GM12878 (cell line): ENCODE measurements at regions not wholly inside any gene's neighbourhood (a gene's known extent, or its start where the extent isn't known, plus 50 kb on each side); places are given as distances from the start of the nearest gene placed in this dataset.

Experiments
- ATAC-seq: fragments of 200-7000 bp; cut with Tn5 transposase; 3 replicates; pipeline ENCODE4 v1.9.1; 2020; ENCODE audit warnings: mild to moderate bottlenecking, moderate library complexity
- BruUV-seq: library from RNA; stranded (reverse); fragments of 400-500 nt; replicated peaks from 2 replicates; lab custom pipeline; 2021; lab: Mats Ljungman, UMichigan
- CTCF ChIA-PET: fragments of 300-600 bp; sonication (Branson Sonifier 250); formaldehyde crosslinking; extraction: SDS; loops from one replicate; lab custom pipeline; 2021; ENCODE audit warnings: inconsistent platforms; lab: Yijun Ruan, JAX
- POLR2A ChIA-PET: fragments of 350-600 bp; formaldehyde crosslinking; extraction: SDS; loops from one replicate; lab custom pipeline; 2021; ENCODE audit warnings: inconsistent platforms; lab: Charles Lee
- RAD21 ChIA-PET: fragments of 300-600 bp; sonication (Branson Sonifier 250); formaldehyde crosslinking; loops from one replicate; lab custom pipeline; 2023; ENCODE audit warnings: antibody characterized with exemption; ENCODE audit not compliant: unreplicated experiment; lab: Charles Lee
- SMC1A ChIA-PET: fragments of 300-600 bp; sonication (Branson Sonifier 250); formaldehyde crosslinking; loops from one replicate; lab custom pipeline; 2023; ENCODE audit not compliant: unreplicated experiment, uncharacterized antibody; lab: Charles Lee
- DNase-seq: peaks from one replicate; pipeline ENCODE4 v3.0.0-alpha.2; 2011; ENCODE audit warnings: low read depth, low spot score
- FAIRE-seq: peaks from 3 replicates; lab custom pipeline; 2011; peaks lifted over from hg19 to GRCh38; lab: Jason Lieb, UNC
- H2AFZ ChIP-seq: 2 replicates; pipeline ENCODE4 v1.6.0; 2011; ENCODE audit warnings: low read depth, low read length, control low read depth; ENCODE audit not compliant: control insufficient read depth
- H3K27ac ChIP-seq: 2 replicates; pipeline ENCODE4 v1.5.1; 2011; ENCODE audit warnings: control low read depth; ENCODE audit not compliant: control insufficient read depth, insufficient read depth
- H3K27me3 ChIP-seq, 2 experiments: replicated peaks in 1 of 2; 2 replicates each; pipeline versions ENCODE4 v1.6.0 to v1.6.1; 2011; ENCODE audit warnings: low read length in 1 of 2; ENCODE audit not compliant: control insufficient read depth in 2 of 2, insufficient read depth in 2 of 2
- H3K36me3 ChIP-seq, 2 experiments: 2 replicates each; pipeline ENCODE4 v1.5.1; 2011; ENCODE audit warnings: low read length in 1 of 2; ENCODE audit not compliant: control insufficient read depth in 2 of 2, insufficient read depth in 2 of 2
- H3K4me1 ChIP-seq: 2 replicates; pipeline ENCODE4 v1.6.1; 2011; ENCODE audit warnings: mild to moderate bottlenecking, low read length, moderate library complexity, mixed read lengths; ENCODE audit not compliant: control insufficient read depth, insufficient read depth
- H3K4me2 ChIP-seq: 2 replicates; pipeline ENCODE4 v1.6.0; 2011; ENCODE audit warnings: control low read depth; ENCODE audit not compliant: control insufficient read depth, insufficient read depth
- H3K4me3 ChIP-seq: fragments of 200-600 bp; sonication (generic); 2 replicates; pipeline ENCODE4 v1.5.1; 2016
- H3K79me2 ChIP-seq: 2 replicates; pipeline ENCODE4 v1.6.0; 2011; ENCODE audit warnings: low read length; ENCODE audit not compliant: control insufficient read depth, insufficient read depth
- H3K9ac ChIP-seq: 2 replicates; pipeline ENCODE4 v1.8.0; 2011; ENCODE audit warnings: low read length, control low read depth, mixed read lengths; ENCODE audit not compliant: control insufficient read depth, insufficient read depth
- H3K9me3 ChIP-seq: replicated peaks from 3 replicates; pipeline ENCODE4 v1.5.1; 2011; ENCODE audit warnings: mild to moderate bottlenecking, low read length; ENCODE audit not compliant: control insufficient read depth, insufficient read depth
- H4K20me1 ChIP-seq: 2 replicates; pipeline ENCODE4 v1.6.0; 2011; ENCODE audit not compliant: control insufficient read depth, insufficient read depth
- ATF7 ChIP-seq: fragments of 450-650 bp; IDR thresholded peaks from 2 replicates; pipeline ENCODE4 v1.6.1; 2016; ENCODE audit warnings: low read depth, mild to moderate bottlenecking
- POLR2AphosphoS5 ChIP-seq: IDR thresholded peaks from 2 replicates; pipeline ENCODE4 v1.6.1; 2011; ENCODE audit warnings: mild to moderate bottlenecking, low read length, inconsistent platforms
- SIN3A ChIP-seq: IDR thresholded peaks from 2 replicates; pipeline ENCODE4 v1.6.1; 2012; ENCODE audit warnings: low read depth, low read length, improper control_type of control experiment
- SMAD5 ChIP-seq: IDR thresholded peaks from 2 replicates; pipeline ENCODE4 v1.6.1; 2016; ENCODE audit warnings: antibody characterized with exemption, low read depth
- STAT1 ChIP-seq: fragments of 450-650 bp; conservative IDR thresholded peaks from 2 replicates; pipeline ENCODE4 v1.6.1; 2014; ENCODE audit warnings: antibody characterized with exemption, mild to moderate bottlenecking
- STAT3 ChIP-seq: IDR thresholded peaks from 2 replicates; pipeline ENCODE4 v1.6.1; 2011; ENCODE audit warnings: low read depth, low read length, improper control_type of control experiment
- ZBTB33 ChIP-seq: fragments of 450-650 bp; IDR thresholded peaks from 2 replicates; pipeline ENCODE4 v1.6.1; 2017; ENCODE audit warnings: mild to moderate bottlenecking
- ZBTB40 ChIP-seq: fragments of 450-650 bp; IDR thresholded peaks from 2 replicates; pipeline ENCODE4 v1.6.1; 2016; ENCODE audit warnings: mild to moderate bottlenecking, moderate library complexity, borderline replicate concordance
- ZNF622 ChIP-seq: fragments of 450-650 bp; IDR thresholded peaks from 2 replicates; pipeline ENCODE4 v1.6.1; 2017; ENCODE audit warnings: mild to moderate bottlenecking, inconsistent platforms
- ZNF687 ChIP-seq: fragments of 450-650 bp; IDR thresholded peaks from 2 replicates; pipeline ENCODE4 v1.6.1; 2017; ENCODE audit warnings: mild to moderate bottlenecking, moderate library complexity
- ZSCAN29 ChIP-seq: fragments of 450-650 bp; IDR thresholded peaks from 2 replicates; pipeline ENCODE4 v1.6.1; 2017; ENCODE audit warnings: mild to moderate bottlenecking, moderate library complexity
- in situ Hi-C: fragments of 300-500 bp; cut with MboI; formaldehyde crosslinking; loops from 9 replicates; pipeline ENCODE4 v1.14.3; 2018; ENCODE audit warnings: mixed read lengths
- intact Hi-C: fragments of 100-400 bp; cut with micrococcal nuclease; formaldehyde crosslinking; loops from one replicate; pipeline ENCODE4 v1.14.2; 2022; ENCODE audit not compliant: unreplicated experiment

- no TSS peak for BruUV-seq
- H2AFZ ChIP-seq = no peak overlapping the region
- H3K4me1 ChIP-seq = no peaks in the 10 kb centered on the region
- no peaks in the 10 kb centered on the region; the same call in 2 of the 3 replicates for H3K9me3 ChIP-seq
- no peaks in the 10 kb centered on the region for H3K79me2 ChIP-seq
- ATAC-seq (no peak), DNase-seq (no peak), FAIRE-seq (no peak)
- no peaks in the 10 kb centered on the region for H3K27me3 ChIP-seq
- no peak overlapping the region for H3K4me2 ChIP-seq
- TF ChIP-seq ZNF687 = no peak
- no peak for TF ChIP-seq ATF7
- no peak for TF ChIP-seq ZBTB40
- TF ChIP-seq SMAD5 = no peak
- no peak for TF ChIP-seq ZSCAN29
- TF ChIP-seq ZBTB33 = no peak
- TF ChIP-seq SIN3A = no peak
- no peak for TF ChIP-seq ZNF622
- no peak for TF ChIP-seq STAT1
- no peak for TF ChIP-seq STAT3
- no peak for TF ChIP-seq POLR2AphosphoS5
- POLR2A ChIA-PET = no interaction called here
- H3K36me3 ChIP-seq = no peaks in the 10 kb centered on the region
- SMC1A ChIA-PET = interaction anchor here (0.9 to 1.9 kb wide), 2 partner anchors 9 to 103 kb away, joined by 4 to 5 read pairs; no protein-coding TSS in a partner anchor
- no peak overlapping the region for H3K4me3 ChIP-seq
- H3K27ac ChIP-seq = no peak overlapping the region
- H3K9ac ChIP-seq = no peak overlapping the region
- no peaks in the 10 kb centered on the region for H4K20me1 ChIP-seq
- intact Hi-C loops = loop anchor here (5.0 kb wide), 1 partner anchor 106 kb away; no protein-coding TSS in a partner anchor
- CTCF ChIA-PET = interaction anchor here (0.9 to 5.1 kb wide), 5 partner anchors 15 to 379 kb away, joined by 3 to 72 read pairs (median 3); no protein-coding TSS in a partner anchor
- in situ Hi-C loops = no loop called here
- RAD21 ChIA-PET = interaction anchor here (2.8 to 3.4 kb wide), 2 partner anchors 32 to 104 kb away, joined by 15 to 23 read pairs; no protein-coding TSS in a partner anchor
Observed at GRCh38 chr21:25281134-25281533, 326.1 kb downstream of the MRPL39 start.
